Stimulated activated CD4-positive, alpha-beta T cell treated with anti-CD3 and anti-CD28 coated beads, Interleukin-4, amount 100 ng/mL, for 4 hours (primary cell): ENCODE measurements at regions not wholly inside any gene's neighbourhood (a gene's known extent, or its start where the extent isn't known, plus 50 kb on each side); places are given as distances from the start of the nearest gene placed in this dataset.

ENCODE experiments used
- DNase-seq, 2 experiments: peaks; one replicate each; pipeline ENCODE4 v3.0.0-alpha.2; 2020

DNA sequence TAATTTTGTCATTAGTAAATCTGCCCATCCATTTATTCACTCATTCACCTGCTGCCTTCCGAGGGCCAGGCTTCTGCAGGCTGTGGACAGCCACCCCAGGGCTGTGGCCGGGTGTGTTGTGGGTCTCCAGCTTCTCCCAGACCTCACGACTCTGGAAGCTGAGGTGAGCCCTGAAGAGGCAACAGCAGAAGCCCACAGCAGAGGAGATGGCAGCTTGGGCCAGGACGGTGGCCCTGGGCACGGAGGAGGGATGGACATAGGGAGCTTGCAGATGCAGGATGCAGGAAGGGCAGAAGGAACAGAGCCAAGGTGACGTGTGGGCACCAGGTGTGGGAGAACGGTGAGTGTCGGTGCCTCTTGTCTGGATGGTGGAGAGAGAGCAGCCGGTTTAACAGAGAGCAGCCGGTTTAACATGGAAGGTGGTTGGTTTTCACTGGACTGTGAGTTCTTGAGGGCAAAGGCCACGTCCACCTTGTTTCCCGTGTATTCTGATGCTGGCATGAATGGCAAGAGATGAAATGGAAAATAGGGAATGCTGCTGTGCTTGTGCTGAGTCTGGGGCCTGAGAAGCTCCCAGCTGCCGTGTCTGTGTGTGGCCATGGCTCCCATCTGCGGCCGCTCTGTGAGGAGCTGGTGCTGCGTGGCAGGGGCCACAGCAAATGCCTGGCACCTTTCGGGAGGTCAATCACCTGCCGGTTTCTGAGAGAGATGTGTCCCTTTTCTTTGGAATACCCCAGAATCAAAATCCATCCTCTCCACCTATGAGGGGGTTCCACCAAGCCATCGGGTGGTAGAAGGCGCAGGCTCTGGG is 669.9 kb downstream of the BRD1 start:
- no peak for DNase-seq

DNA sequence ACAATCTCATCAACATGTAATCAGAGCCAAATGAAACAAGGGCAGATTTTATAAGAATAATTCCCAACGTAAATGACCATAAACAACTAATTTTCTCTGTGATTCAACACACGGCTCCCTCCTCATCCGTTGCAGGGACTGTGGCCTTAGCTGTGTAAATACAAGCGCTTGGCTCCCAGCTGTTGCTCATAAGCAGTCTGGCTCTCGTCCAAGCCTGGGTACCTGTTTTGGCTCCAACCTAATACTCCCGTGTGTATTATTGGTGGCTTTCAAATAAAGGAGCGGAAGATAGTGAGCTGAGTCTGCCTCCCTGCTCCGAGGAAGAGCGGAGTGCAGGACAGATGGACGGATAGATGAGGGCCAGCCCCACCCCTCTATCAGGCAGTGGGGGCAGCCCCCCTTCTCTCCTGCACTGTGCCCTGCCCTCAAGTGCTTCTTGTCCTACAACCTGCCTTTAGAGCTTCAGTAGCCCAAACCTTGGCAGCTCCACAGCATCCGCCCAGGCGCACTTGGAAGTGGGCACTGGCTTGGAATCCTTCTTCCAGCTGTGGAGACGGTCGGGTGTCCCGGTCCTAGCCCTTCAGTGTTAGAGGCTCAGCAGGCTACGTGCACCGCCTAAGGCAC is 670.9 kb downstream of the BRD1 start:
- no peak for DNase-seq

DNA sequence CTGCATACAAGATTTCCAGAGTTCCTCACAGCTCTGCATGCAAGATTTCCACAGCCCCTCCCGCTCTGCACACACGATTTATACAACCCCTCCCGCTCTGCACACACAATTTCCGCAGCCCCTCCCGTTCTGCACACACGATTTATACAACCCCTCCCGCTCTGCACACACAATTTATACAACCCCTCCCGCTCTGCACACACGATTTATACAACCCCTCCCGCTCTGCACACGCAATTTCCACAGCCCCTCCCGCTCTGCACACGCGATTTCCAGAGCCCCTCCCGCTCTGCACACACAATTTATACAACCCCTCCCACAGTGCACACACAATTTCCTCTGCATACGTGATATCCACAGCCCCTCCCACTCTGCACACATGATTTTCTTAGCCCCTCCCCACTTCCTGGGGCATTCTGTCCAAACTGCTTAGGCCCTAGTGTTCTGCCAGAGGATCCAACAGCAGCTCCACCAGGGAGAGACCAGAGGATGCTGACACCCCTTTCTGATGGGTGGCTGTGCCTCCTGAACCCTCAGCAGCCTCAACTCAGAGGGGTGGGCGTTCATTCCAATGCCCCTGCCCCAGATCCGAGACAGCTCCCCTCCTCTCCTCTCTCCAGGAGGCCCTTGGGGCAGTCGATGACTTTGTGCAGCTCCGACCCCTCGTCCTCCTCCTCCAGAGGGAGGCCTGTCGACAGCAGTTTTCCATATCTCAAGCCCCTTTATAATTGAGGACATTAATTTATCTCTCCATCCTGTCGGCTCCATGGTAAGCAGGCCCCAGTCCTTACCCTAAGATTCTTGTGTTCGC is 671.7 kb downstream of the BRD1 start:
- no peak for DNase-seq

DNA sequence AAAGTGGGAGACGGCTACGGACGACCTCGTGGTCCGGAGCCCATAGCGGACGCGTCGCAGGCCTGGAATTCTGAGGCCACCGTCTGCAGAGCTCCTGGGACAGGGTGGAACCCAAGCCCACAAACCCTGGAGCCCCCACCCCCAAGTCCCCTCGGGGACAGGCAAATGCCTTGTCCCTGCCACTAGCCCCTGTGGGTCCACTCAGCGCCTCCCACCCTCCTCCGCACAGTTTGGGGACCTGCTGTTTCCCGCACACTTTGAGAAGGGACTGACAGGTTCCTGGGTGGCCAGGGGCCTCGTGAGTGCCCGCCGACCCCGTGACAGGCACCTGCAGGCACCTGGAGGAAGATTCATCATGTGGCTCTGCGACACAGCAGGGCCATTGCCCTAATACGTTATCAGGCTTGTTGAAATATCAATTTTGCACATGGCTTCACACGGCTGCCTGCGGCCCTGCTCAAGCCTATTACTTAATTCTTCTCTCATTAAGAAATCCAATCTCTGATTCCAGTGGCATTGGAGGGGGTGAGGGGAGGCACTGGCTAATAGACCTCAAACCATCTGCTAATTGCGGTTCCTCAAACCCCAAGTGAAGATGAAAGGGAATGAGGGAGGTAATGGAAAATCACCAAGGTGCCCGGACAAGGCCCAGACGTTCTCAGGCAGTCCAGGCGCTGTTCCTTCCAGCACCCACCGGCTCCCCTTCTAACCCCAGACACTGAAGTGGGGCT is 672.5 kb downstream of the BRD1 start:
- no peak for DNase-seq

DNA sequence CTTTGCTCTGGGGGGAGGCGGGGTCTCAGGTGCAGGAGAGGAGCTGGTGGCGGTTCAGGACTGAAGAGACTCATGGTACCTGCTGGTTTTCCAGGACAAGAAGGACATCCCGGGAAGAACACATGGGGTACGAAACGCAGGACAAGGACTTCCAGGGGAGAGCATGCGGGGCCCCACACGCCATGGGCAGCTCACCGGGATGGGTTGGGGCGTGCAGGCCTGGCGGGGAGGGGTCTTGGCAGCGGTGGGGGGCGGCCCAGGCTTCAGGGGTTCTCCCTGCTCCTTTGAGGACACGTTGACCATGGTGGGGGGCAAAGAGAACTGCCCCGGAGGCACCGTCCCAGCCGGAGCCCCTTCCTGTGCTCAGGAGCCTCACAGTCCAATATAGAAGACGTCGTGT is 673.2 kb downstream of the BRD1 start:
- no peak for DNase-seq

DNA sequence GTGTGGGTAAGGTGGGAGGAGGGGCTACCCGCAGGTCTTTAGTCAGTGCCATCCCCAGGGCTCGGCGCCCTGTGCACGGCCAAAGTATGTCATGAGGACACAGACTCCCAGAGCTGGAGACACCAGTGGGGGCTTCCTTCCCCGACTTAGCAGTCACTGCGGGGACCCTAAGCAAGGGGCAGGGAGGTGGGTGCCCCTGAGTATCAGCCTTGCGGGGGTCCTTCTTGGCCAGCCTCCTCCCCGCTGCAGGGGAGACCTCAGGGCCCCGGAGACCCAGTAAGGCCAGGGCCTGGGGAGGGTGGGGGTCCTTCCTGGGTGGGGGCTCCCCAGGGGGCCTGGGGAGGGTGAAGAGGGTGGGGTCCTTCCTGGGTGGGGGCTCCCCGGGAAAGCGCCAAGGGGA is 673.8 kb downstream of the BRD1 start:
- no peak for DNase-seq

DNA sequence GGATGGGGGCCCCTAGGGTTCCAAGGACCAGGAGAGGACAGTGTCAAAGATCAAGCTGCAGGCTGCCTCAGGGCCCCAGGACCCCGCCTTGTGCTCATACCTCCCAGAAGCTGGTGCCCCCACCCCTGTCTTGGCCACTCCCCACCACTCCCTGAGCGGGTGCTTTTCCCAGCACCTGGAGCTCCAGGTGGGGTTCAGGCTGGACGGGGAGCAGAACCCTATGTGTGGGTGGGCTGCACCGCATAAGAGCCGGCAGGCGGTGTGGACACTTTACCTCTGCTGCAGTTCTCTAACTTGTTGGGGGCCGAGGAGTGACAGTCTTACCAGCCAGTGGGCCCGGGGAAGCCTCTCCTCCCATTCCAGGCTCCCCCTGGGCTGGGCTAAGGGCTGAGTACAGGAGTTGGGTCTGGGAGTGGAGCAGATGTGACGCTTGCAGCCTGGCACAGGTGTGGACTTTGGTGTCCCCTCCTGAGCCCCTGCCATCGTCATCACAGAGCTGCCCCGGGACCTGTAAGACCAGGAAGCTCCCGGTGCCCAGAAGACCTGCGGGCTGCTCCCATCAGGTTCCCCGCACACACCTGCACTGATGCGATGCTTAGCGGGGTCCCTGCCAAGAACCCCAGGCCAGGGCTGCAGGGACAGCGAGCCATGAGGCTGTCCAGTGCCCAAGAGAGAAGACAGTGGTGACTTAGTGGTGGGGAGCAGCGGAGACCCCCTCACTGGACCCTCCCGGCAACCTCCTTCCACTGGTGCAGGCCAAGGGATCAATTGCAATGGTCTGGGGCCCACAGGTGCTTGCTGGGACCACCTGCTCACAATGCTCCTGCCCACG is 674.5 kb downstream of the BRD1 start:
- no peak for DNase-seq

DNA sequence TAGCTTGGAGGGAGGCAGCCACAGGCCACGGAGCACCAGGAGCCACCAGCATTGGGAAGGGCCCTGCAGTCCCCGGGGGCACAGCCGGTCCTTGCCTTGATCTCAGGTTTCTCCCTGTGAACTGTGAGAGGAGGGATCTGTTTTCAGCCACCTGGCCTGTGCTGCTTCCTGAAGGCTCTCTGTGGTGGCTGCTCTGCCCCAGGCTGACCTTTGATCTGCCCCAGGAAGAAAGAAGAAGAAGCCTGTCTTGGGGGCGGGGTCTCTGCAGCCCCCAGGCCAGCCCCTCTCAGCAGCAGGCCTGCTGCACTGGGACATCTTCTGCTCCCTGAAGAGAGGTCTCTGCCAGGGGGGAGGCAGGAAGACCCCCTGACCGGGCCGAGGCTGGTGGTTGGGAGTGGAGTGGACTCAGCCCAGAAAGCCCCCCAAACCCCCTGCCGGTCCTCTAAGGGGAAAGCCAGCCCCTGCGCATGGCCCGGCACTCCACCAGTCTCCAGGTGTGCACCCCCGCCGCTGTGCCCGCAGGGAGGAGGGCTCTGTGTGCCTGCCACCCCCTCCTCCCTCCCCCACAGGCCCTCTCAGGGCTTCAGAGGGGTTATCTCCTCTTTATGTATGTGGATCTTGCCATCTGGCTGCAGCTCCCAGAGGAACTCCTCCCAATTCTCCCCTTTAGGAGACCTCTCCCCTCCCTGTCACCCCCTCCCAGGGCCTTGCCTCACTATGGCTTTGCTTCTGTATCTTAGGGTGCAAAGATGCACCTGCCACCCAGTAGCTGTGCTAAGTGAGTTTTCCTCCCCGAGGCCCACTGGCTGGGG is 675.3 kb downstream of the BRD1 start:
- no peak for DNase-seq

DNA sequence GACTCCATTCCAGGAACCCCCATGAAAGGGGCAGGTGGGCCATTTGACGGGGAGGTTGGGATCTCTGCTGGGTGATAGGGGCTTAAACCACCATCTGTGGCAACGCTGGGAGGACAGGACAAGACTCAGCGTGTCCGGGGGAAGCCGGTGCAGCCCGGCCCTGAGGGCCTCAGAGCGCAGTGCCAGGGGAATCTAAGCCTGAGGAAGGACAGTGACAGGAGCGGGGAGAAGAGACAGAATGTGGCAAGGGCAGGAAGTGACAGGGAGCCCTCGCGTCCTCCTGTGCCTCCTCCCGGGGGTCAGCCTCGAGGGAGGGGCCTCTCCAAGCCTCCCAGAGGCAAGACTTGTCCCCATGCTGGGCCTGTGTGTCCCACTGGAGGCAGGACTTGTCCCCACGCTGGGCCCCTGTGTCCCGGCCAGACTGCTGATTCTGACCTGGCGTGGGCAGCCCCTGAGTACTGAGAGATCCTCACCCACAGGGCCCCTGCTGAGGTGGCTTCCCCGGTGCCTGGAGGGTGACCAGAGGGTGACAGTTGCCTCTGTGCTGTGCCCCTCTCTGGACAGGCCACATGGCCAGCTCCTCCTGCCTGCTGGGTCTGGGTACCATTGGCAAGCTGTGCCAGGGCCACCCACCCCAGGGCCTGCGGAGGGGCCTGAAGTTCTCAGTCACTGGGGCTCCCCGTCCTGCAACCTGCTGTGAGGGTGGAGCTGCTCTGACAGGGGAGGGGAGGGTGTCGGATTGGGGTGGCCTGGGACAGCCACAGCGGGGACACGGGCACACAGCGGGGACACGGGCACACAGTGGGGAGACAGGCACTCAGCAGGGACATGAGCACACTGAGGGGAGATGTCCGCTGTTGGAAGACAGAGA is 676.2 kb downstream of the BRD1 start:
- no peak for DNase-seq

DNA sequence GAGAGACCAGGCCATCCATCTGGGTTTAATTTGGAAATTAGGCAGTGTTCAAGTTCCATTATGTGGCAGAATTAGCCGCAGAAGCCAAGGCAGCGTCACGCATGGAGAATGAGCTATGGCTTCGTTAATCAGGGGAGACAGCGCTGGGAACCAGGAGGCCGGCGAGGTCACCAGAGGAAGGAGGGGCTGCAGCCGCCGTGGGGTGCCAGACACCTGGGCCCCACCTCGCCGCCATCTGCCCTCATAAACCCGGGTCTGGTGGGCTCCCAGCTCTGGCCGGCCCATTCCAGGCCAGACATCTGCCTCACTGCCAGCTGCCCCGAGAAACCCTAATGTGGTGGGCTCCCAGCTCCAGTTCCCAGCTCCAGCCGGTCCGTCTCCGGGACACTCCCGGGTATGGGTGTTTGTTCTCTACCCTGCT is 676.9 kb downstream of the BRD1 start:
- no peak for DNase-seq

DNA sequence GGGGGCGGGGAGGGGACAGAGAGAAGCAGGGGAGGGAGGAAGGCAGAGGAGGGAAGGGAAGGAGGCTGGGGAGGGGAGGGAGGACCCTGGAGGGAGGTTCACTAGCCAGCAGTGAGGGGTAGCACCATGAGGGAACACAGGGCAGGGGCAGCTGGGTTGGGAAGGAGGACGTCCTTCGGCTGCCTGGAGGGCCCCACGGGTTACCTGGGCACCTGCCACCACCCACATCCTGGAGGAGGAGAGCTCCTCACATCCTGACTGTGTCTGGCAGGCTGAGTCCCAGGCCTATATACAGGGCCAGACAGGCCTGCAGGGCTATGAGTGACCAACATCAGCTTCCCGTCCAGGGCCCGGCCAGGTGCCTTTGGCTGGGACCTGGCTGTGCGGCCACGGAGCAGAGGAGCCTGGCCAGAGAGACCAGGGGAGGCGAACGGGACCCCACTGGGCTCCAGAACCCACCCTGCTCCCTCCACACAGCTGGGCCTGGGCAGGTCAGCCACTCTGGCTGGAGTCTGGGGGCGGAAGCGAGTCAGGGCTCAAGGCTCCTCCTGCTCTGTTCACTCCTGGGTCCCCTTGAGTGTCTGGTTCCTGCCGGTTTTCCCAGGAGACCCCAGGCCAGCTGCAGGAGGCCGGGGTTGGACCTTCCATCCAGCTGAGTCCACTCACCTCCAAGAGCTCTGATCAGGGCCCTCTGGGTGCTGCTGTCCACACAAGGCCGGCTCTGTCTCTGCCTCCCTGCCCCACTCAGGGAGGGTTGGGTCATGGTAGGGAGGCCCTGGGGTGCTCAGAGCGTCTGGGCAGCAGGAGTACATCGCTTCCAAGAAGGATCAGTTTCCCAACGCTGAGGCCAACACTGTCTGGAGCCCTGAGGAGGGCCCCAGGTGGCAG is 677.7 kb downstream of the BRD1 start:
- DNase-seq: no peak

DNA sequence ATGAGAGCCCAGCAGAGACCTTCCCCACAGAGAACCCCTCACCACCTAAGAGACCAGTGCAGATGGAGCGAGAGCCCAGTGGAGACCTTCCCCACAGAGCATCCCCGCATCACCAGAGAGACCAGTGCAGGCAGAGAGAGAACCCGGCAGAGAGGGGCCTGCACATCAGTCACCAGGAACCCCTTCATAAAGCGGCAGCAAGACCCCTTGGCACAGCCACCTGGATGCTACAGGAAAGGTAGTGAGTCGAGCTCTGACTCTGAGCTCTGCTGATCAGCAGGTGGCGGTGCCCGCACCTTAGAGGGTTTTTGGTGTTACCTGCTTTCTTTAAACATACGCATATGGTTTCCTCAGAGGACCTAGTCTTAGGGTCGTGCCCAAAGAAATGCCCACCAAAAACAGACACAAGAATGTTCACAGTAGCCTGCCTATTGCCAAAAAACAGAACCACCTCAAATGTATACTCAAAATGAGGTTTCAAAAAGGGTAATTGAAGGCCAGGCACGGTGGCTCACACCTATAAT is 678.7 kb downstream of the BRD1 start:
- no peak for DNase-seq

DNA sequence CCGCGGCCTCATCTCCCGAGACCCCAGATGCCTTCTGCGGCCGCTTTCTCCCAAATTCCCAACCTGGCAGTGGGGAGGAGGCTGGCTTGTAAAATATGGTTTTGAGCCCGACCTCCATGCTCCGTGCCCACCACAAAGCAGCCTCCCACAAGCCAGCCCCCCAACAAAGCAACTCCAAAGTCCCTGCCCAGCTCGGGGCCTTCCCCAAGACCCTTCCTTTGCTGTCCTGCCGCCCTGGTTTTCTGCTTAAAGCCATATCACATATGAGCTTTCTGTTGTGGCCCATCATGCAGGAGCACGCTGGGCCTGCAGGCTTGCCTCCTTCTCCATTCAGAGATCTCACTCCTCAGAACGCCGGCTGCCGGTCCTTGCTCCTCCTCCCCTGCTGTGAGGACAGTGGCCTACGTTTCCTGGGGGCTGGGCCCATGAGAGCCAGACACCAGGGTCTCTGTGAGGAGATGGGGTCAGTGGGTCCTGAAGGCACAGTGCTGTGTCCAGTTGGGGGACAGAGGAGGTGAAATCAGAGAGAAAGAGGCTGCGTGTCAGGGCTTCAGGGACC is 680.0 kb downstream of the BRD1 start:
- DNase-seq: no peak

DNA sequence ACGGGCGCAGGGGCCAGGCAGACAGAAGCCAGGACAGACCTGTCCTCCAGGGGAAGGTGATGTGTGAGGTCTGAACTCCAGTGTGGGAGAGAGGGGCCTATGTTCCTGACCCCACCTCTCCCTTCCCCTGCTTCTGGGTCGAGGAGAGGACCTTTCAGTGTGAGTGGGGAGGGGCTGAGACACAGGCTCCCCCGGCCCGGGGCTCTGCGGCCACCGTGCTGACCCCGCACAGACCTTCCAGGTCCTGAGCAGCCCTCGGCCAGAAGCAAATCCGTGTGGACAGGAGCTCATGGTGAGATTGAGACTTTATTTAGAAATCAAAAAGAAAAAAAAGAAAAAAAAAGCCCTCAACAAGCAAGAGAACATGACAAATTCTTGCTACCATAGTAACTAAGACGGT is 680.5 kb downstream of the BRD1 start:
- no peak for DNase-seq

DNA sequence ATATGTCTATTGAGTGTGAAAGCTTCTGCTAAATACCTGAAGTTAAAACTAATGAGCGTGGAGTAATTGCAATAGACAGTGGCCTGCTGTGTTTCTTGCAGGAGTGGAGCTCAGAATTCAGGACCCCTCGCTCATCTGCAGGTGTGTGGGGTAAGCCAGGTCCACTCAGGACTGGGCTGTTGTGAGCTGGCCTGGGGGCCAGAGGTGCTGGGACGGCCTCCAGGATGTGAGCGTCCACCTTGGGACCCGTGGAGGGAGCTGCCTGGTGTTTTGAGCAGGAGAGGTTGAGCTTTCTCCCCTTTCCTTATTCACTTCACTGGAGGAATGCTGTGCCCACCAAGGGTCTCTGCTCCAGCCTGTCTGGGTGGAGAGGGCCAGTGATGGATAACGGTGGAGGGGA is 681.2 kb downstream of the BRD1 start:
- no peak for DNase-seq

DNA sequence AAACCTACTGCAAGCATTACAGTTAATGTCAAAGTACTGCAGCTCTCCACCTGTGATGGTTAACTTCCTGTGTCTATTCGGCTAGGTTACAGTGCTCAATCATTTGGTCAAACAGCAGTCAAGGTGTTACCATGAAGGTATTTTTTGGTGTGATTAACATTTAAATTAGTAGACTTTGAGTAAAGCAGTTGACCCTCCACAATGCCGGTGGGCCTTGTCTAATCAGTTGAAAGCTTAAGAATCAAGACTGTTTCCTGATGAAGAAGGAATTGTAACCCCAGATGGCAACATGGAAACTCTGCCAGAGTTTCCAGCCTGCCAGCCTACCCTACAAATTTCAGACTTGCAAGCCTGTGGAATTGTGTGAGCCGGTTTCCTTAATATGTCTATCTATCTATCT is 683.9 kb downstream of the BRD1 start:
- DNase-seq: no peak

DNA sequence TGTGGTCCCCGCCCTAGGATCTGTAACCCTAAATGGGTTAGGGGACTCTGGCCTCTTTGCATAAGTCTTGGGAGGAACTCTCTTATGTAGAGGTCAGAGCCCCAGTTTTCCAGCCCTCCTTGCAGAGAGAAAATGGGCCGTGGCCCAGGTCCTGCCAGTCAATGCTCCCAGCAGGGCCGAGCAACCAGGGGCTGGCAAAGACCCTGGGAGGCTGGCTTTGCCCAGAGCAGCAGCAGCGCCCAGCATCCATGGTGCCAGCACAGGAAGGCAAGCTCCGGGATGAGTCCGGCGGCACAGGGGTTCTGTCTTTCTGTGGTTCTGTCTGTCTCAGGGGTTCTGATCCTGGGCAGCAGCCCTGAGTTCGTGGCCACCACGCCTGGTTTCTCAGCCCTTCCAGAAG is 684.8 kb downstream of the BRD1 start:
- no peak for DNase-seq

DNA sequence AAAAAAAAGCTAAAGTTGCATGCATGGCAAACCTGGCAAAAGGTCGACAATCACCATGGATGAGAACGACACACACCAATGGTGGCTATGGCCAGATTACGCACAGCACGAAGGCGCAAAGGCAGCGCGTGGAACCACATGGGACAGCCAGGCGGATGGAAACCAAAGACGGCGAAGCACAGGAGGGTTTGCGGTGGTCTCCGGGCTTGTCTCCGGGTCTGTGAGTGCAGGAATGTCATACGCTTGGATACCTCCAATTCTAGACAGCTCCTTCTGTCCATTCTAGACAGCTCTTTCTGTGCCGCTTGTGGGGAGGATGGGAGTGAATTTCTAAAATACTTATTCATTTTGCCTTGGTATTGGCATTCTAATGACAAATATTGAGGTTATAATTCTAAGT is 685.4 kb downstream of the BRD1 start:
- DNase-seq: no peak

DNA sequence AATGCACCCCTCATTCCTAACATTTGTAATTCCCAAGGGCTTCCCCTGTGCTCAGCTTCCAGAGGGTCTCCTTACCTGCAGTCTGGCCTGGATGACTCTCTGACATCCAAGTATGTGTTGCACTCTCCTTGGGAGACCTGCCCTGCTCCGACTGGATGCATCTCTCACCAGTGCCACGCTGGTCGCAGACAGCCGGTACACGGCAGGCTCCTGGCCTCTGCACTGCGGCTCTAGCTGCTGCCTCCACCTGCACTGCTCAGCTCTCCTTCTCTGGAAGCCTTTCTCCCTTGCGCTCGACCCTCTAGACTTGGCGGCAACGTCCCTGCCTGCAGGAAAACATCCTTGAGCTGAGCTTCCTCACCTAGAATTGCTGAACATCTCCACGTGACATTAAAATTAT is 685.9 kb downstream of the BRD1 start:
- DNase-seq: no peak
